ENCODE measurements at regions not wholly inside any gene's neighbourhood (a gene's known extent, or its start where the extent isn't known, plus 50 kb on each side); places are given as distances from the start of the nearest gene placed in this dataset.
"Not testable (repeated sequence)": the region's sequence is repeated elsewhere in the genome, so short reads cannot be mapped to it uniquely, and the experiment has no call there.

DNA sequence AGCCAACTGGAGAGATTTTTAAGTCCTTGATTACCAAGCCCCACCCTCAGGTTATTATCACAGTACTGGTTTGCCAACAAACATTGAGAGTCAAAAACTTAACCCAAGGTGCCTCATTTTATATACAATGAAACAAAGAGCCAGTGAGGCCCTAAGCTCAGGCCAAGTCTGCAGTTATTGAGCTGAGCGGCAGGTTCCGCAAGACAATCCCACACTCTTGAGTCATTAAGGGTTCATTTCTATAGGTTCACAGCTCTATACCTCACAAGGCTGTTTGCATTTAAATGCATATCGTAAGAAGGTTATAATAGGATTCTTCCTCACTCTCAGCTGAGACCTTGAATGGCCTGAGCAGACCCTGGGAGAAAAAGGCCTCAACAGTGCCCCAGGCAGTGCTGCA, 268.4 kb upstream of the RGPD4 start:
- no peak for DNase-seq
- Mint-ChIP-seq H3K36me3 (ENCODE audit: low read depth) (no peaks in the 10 kb centered on the region), H3K27me3 (no peaks in the 10 kb centered on the region), H3K9me3 (peaks cover 10% of the 10 kb centered on the region), H3K4me1 (no peaks in the 10 kb centered on the region), H3K27ac (no peak overlapping the region), H3K4me3 (no peak overlapping the region)
- ChIA-PET CTCF (no interaction called here), POLR2A (no interaction called here)

DNA sequence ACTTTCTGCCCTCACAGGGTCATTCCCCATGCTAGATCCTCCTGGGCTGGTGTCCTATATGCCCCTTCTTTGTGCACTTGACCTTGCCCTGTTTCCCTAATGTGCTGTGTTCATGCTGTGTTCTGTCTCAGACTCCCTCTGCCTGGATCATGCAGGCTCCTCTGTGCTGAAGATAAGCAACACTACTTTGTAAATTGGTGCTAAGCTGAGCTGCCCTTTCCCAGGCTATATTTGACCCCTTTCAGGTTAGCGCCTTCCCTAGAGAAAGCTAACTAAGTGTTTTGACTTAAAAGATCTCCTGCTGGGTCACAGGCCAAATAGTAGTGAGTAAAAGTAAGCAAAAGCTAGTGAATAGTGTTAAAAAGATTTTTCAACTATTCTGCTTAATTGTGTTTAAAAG, 257.2 kb upstream of the RGPD4 start:
- no peak for DNase-seq
- peaks cover 5% of the 10 kb centered on the region for H3K9me3 Mint-ChIP-seq
- no peaks in the 10 kb centered on the region for H3K27me3 Mint-ChIP-seq

DNA sequence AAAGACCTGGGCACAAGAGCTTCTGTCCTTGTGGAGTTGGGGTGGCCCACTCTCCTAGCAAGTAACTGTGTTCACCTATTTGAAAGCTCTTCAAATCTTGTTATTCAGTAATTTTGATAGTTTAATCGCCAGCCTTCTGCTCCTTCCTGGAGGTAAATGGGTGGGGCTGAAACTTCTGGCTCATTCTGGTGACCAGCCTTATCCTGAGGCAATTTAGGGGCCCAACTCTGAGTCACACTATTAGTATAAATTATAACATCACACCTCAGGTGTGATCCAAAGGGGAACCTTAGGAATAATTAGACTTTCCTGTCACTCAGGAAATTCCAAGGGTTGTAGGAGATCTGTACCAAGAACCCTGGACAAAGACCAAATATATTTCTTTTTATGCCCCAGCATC, 255.8 kb upstream of the RGPD4 start:
- H3K27me3 Mint-ChIP-seq, result no peaks in the 10 kb centered on the region
- no peak overlapping the region for H3K4me3 Mint-ChIP-seq
- H3K4me1 Mint-ChIP-seq, result no peaks in the 10 kb centered on the region
- no peak for DNase-seq
- H3K27ac Mint-ChIP-seq, result no peak overlapping the region
- H3K9me3 Mint-ChIP-seq, result peaks cover 5% of the 10 kb centered on the region
- H3K36me3 Mint-ChIP-seq (ENCODE audit: low read depth), result no peaks in the 10 kb centered on the region
- ChIA-PET POLR2A (no interaction called here), CTCF (no interaction called here)

More for the DNA sequence above, 257.2 kb upstream of the RGPD4 start:
- no peaks in the 10 kb centered on the region for H3K36me3 Mint-ChIP-seq (ENCODE audit: low read depth)
- no peaks in the 10 kb centered on the region for H3K4me1 Mint-ChIP-seq
- ChIA-PET POLR2A (no interaction called here), CTCF (no interaction called here)
- no peak overlapping the region for H3K27ac Mint-ChIP-seq
- no peak overlapping the region for H3K4me3 Mint-ChIP-seq

DNA sequence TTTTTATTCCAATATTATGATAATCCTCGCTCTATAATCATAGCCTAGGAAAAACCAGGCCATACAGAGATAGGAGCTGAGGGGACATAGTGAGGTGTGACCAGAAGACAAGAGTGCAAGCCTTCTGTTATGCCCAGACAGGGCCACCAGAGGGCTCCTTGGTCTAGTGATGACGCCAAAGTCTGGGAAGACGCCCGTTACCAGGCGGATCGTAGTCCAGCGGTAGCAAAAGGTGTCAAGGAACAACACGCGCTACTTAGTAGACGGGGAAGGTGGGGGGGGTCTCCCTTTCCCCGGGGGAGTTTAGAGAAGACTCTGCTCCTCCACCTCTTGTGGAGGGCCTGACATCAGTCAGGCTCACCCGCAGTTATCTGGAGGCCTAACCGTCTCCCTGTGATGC, 253.8 kb upstream of the RGPD4 start:
- POLR2A ChIA-PET; H3K4me1 Mint-ChIP-seq; DNase-seq; H3K4me3 Mint-ChIP-seq; H3K27me3 Mint-ChIP-seq; H3K36me3 Mint-ChIP-seq (ENCODE audit: low read depth); CTCF ChIA-PET; H3K9me3 Mint-ChIP-seq; H3K27ac Mint-ChIP-seq: not testable (repeated sequence)

DNA sequence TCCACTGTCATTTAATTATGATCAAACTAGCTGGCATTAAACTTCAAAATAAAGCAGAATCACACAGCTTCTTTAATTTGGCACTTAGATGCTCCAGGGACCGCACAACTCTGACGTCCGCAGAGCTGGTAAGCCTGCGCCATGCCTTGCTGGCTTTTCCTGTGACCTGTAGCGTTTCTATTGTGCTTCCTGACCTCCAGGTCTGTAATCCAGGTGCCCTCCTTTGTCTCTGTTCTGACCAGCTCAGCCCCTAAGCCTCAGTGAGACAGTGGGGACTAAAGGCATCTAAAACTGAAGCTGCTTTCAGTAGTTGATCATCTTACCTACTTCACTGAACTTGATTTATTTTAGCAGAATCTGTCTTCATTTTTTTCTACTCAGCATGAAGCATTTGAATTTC, 249.7 kb upstream of the RGPD4 start:
- Mint-ChIP-seq H3K4me3 (no peak overlapping the region), H3K4me1 (no peaks in the 10 kb centered on the region)
- CTCF ChIA-PET, result no interaction called here

DNA sequence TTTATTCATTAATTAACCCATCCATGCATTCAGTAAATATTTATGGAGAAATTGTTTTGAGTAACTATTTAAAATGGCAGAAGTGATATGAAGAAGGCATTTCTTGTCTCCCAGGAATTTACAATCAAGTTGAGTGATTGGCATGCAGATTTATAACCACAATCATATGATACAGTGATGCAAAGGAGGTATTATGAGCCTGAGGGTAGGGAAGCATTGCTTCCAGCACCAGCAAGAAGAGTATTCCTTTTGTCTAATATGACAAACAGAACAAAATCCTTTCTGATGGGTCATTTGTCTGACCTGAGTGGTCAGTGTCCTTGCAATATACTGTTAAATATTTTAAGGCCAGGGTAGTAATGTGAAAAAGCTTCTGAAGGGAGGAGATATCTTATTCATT, 244.2 kb upstream of the RGPD4 start:
- H3K4me1 Mint-ChIP-seq, result no peaks in the 10 kb centered on the region
- ChIA-PET POLR2A (no interaction called here), CTCF (no interaction called here)
- peaks cover 2% of the 10 kb centered on the region for H3K9me3 Mint-ChIP-seq
- H3K4me3 Mint-ChIP-seq, result no peak overlapping the region
- H3K27me3 Mint-ChIP-seq, result no peaks in the 10 kb centered on the region
- H3K27ac Mint-ChIP-seq, result no peak overlapping the region
- no peaks in the 10 kb centered on the region for H3K36me3 Mint-ChIP-seq (ENCODE audit: low read depth)
- DNase-seq, result no peak

More for the DNA sequence above, 249.7 kb upstream of the RGPD4 start:
- POLR2A ChIA-PET, result no interaction called here
- no peaks in the 10 kb centered on the region for H3K27me3 Mint-ChIP-seq
- no peaks in the 10 kb centered on the region for H3K36me3 Mint-ChIP-seq (ENCODE audit: low read depth)
- no peak overlapping the region for H3K27ac Mint-ChIP-seq
- H3K9me3 Mint-ChIP-seq, result peaks cover 5% of the 10 kb centered on the region
- no peak for DNase-seq

DNA sequence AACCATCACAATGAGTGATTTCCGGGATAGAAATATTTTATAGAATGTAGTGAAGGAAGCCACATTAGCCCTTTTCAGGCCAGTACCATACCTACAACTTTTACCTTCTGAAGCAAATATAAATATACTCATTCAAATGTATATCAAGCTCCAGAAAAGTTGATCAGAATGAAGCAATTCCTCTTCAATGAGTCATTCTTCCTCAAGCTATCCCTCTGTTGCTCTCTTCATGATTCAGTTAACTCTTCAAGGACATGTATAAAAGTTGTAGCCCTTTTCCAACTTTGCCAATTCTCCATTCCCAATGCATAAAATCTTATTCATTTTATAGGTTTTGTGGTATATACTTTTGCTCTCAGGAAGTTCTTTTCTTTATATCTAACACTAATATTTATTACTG, 242.1 kb upstream of the RGPD4 start:
- CTCF ChIA-PET, result no interaction called here
- no peaks in the 10 kb centered on the region for H3K27me3 Mint-ChIP-seq
- no peak for DNase-seq
- POLR2A ChIA-PET, result no interaction called here
- no peak overlapping the region for H3K27ac Mint-ChIP-seq
- H3K36me3 Mint-ChIP-seq (ENCODE audit: low read depth), result no peaks in the 10 kb centered on the region
- peaks cover 2% of the 10 kb centered on the region for H3K9me3 Mint-ChIP-seq
- H3K4me3 Mint-ChIP-seq, result no peak overlapping the region
- no peaks in the 10 kb centered on the region for H3K4me1 Mint-ChIP-seq

DNA sequence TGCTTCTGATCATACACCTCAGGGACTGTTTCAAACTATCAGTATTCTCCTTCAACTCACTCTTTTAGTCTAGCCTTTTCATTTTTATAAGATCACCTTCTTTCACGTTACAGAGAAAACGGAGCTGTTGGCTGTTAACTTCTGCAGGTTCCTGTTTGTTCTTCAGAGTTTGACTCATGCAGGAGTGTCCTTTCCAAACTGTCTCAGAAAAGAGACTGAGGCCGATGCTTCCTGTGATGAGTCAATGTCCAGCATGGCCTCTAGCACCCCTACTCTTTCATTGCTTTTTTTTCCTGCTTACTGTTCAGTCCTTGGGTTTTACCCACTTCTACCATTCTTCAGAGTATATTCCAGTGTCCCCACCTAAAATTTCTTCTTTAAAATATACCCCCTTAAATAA, 240.8 kb upstream of the RGPD4 start:
- DNase-seq, result no peak
- no peaks in the 10 kb centered on the region for H3K4me1 Mint-ChIP-seq
- no peak overlapping the region for H3K4me3 Mint-ChIP-seq
- CTCF ChIA-PET, result no interaction called here
- POLR2A ChIA-PET, result no interaction called here
- peaks cover 2% of the 10 kb centered on the region for H3K9me3 Mint-ChIP-seq
- no peaks in the 10 kb centered on the region for H3K27me3 Mint-ChIP-seq
- no peak overlapping the region for H3K27ac Mint-ChIP-seq
- no peaks in the 10 kb centered on the region for H3K36me3 Mint-ChIP-seq (ENCODE audit: low read depth)

DNA sequence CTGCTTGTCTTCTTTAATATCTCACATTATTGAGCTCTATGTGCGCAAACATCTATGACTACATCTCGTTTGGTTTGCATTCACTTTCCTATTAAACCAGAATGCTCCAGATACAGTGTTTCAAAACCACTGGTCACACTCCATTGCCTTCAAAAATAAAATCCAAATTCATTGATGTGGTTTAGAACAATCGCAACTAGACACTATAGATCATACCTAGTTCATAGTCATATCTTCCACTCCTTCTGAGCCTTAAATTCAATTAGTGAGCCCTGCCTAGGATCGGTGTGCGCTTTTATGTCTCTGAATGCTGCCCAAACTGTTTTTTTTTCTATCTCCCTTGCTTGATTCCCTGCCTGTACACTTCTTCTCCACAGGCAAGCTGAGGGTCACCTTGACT, 238.5 kb upstream of the RGPD4 start:
- ChIA-PET CTCF (no interaction called here), POLR2A (no interaction called here)
- no peak for DNase-seq
- Mint-ChIP-seq H3K36me3 (ENCODE audit: low read depth) (no peaks in the 10 kb centered on the region), H3K4me3 (no peak overlapping the region), H3K9me3 (peaks cover 2% of the 10 kb centered on the region), H3K27ac (no peak overlapping the region), H3K27me3 (no peaks in the 10 kb centered on the region), H3K4me1 (no peaks in the 10 kb centered on the region)

DNA sequence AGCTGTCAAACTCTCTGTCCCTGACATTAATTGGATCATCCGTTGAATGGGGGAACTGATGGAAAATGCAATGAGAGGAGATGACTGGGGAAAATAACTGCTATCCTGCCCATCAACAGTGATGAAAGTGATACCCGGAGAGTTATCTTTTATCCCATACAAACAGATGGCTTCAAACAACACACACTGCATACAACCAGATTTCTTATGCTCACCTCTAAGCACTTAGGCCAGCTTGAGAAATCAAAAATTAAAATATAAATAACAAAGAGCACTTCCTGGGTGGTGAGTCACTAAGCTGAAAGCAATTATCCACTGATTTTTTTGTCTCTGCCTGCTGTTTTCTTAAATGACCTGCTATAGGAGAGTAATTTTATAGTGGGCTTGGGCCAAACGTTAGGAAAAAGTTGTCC, 237.6 kb upstream of the RGPD4 start:
- H3K9me3 Mint-ChIP-seq, result peaks cover 2% of the 10 kb centered on the region

DNA sequence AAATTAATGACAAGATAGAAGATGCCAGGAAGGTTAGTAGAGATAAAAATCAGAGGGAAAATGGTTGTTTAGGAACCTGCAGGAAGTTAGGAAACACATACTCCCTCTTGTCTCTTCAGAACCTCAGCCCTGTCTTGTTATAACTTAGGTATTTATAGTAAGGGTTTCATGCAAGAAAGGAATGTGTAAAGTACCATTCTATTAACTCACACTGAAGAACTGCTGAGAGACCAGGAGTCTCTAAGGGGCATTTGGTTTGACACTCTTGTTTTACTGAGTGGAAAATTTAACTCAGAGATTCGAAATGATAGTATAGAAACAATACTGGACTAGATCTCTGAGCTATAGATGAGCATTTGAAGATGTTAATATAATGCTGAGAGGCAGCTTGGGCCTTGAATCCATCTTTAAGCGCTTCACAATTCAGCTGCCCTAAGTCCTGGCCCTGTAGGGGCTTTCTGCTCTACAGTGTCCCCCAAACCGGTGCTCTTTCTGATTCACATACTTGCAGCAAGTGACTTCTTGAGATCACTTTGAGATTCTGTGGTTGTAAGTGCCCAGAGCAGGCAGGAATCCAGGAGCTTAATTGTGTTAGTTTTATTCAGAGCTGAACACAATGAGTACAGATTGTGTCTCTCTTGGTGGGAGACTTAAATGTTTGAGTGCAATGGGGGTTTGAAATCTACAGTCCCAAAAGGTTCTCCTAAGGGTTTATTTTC, 235.0 kb upstream of the RGPD4 start:
- no peak for DNase-seq
- Mint-ChIP-seq H3K36me3 (ENCODE audit: low read depth) (no peaks in the 10 kb centered on the region), H3K4me1 (no peaks in the 10 kb centered on the region), H3K9me3 (peaks cover 3% of the 10 kb centered on the region), H3K27ac (no peak overlapping the region), H3K4me3 (no peak overlapping the region), H3K27me3 (no peaks in the 10 kb centered on the region)
- ChIA-PET CTCF (no interaction called here), POLR2A (no interaction called here)

More for the DNA sequence above, 237.6 kb upstream of the RGPD4 start:
- Mint-ChIP-seq H3K27me3 (no peaks in the 10 kb centered on the region), H3K4me1 (no peaks in the 10 kb centered on the region), H3K4me3 (no peak overlapping the region), H3K27ac (no peak overlapping the region), H3K36me3 (ENCODE audit: low read depth) (no peaks in the 10 kb centered on the region)
- no peak for DNase-seq
- ChIA-PET CTCF (no interaction called here), POLR2A (no interaction called here)

DNA sequence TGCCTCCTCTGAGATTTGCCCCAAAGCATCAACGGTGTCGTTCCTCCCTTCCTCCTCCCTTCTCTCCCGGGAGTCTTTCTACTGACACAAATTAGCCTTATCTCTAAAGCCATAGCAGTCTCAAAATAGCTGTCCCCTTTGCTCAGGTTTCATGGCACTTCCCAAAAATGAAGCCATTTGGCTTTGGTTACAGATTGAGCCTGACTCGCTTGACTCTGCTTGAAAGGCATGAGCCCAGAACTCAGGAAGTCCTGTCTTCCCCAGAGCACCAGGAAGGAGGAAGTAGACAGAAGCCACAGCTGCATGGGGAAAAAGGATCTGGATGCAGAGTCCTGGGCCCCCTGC, 234.4 kb upstream of the RGPD4 start:
- CTCF ChIA-PET, result no interaction called here
- Mint-ChIP-seq H3K4me1 (no peaks in the 10 kb centered on the region), H3K27me3 (no peaks in the 10 kb centered on the region), H3K36me3 (ENCODE audit: low read depth) (no peaks in the 10 kb centered on the region), H3K4me3 (no peak overlapping the region), H3K27ac (no peak overlapping the region), H3K9me3 (peaks cover 3% of the 10 kb centered on the region)
- POLR2A ChIA-PET, result no interaction called here
- no peak for DNase-seq

DNA sequence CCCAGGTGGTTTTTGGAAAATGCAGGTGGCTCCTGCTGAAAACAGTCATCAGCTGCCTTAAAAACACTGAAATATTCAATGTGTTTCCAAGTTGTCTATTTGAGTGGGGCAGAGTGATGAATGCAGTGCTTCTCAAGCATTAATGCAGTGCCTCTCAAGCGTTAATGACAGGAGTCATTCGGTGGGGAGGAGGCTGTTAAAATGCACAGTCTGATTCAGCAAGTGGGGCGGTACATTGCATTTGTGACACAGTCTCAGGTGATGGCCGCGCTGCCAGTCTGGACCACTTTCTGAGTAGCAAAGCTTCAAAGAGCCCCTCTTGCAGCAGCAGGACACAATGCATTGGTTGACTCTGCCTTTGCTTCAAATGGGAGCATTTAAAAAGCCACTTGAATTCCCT, 231.4 kb upstream of the RGPD4 start:
- Mint-ChIP-seq H3K9me3 (peaks cover 3% of the 10 kb centered on the region), H3K27ac (no peak overlapping the region), H3K4me1 (no peaks in the 10 kb centered on the region), H3K36me3 (ENCODE audit: low read depth) (no peaks in the 10 kb centered on the region), H3K27me3 (no peaks in the 10 kb centered on the region), H3K4me3 (no peak overlapping the region)
- POLR2A ChIA-PET, result no interaction called here
- CTCF ChIA-PET, result no interaction called here
- no peak for DNase-seq

DNA sequence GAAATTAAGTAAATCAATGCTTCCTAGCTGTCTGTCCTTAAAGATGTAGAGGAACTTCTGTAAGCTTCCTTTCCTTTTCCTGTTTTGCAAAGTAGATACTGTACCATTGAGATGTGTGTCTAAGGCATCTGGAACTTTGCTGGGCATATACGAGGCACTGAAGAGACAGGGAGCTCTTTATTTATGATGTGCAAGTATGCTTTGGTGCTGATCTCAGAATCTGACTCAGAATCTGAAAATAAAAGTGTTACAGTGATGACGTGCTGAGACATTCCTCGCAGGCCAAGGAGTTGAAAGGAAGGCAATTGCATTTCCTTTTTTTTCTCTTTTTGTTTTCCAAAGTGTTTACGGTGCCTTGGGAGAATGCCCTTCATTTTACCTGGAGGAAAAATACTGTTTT, 230.9 kb upstream of the RGPD4 start:
- no peak for DNase-seq
- CTCF ChIA-PET, result no interaction called here
- POLR2A ChIA-PET, result no interaction called here
- Mint-ChIP-seq H3K9me3 (peaks cover 3% of the 10 kb centered on the region), H3K27ac (no peak overlapping the region), H3K27me3 (no peaks in the 10 kb centered on the region), H3K36me3 (ENCODE audit: low read depth) (no peaks in the 10 kb centered on the region), H3K4me1 (no peaks in the 10 kb centered on the region), H3K4me3 (no peak overlapping the region)

DNA sequence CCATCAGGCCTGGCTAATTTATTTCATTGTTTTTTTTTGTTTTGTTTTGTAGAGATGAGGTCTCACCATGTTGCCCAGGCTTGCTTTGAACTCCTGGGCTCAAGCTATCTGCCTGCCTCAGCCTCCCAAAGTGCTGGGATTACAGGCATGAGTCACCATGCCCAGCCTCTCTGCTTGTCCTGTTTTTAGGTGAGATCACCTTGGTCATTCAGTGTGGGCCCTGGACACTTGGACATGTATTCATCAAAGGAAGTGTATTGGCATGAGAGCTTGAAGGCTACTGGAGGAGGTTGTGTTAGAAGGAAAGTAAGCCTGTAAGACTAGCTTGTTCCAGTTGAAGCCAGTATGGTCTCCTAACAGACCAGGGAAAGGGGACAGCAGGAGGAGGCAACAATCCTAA, 229.2 kb upstream of the RGPD4 start:
- CTCF ChIA-PET, result no interaction called here
- no peak for DNase-seq
- H3K4me1 Mint-ChIP-seq, result no peaks in the 10 kb centered on the region

More for the DNA sequence above, 229.2 kb upstream of the RGPD4 start:
- H3K9me3 Mint-ChIP-seq, result peaks cover 3% of the 10 kb centered on the region
- no peaks in the 10 kb centered on the region for H3K27me3 Mint-ChIP-seq
- no peaks in the 10 kb centered on the region for H3K36me3 Mint-ChIP-seq (ENCODE audit: low read depth)
- H3K4me3 Mint-ChIP-seq, result no peak overlapping the region
- POLR2A ChIA-PET, result no interaction called here
- H3K27ac Mint-ChIP-seq, result no peak overlapping the region

Measured in activated CD4-positive, alpha-beta memory T cell treated with anti-CD3 and anti-CD28 coated beads, Interleukin-2, amount 10 ng/mL, durations not matched to agents 7 days and 5 days (primary cell).